ENCODE measurements at regions not wholly inside any gene's neighbourhood (a gene's known extent, or its start where the extent isn't known, plus 50 kb on each side); places are given as distances from the start of the nearest gene placed in this dataset.

DNA sequence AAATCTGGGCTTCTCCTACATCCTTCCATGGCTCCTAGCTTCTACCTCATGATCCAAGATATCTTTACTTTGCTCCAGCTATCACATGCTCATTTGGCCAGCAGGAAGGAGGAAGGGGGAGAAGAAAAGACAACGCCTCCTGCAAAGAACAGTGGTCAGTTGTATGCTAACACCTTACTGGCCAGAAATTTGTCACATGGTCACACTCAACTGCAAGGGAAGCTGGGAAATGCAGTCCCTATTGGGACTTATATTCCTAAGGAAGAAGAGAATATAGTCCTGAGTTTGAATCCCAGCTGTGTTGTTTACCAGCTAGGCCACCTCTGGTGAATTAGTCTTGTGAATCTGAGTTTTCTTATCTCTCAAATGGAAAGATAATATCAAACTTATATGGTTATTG is 272.0 kb downstream of the BLID start:
- TF ChIP-seq EZH2 (IDR thresholded peaks at IDR 0.05; ENCODE audit: low read depth) (no peak), CTCF (conservative IDR thresholded peaks at IDR 0.05) (no peak)
